ENCODE measurements at regions not wholly inside any gene's neighbourhood (a gene's known extent, or its start where the extent isn't known, plus 50 kb on each side); places are given as distances from the start of the nearest gene placed in this dataset.

DNA sequence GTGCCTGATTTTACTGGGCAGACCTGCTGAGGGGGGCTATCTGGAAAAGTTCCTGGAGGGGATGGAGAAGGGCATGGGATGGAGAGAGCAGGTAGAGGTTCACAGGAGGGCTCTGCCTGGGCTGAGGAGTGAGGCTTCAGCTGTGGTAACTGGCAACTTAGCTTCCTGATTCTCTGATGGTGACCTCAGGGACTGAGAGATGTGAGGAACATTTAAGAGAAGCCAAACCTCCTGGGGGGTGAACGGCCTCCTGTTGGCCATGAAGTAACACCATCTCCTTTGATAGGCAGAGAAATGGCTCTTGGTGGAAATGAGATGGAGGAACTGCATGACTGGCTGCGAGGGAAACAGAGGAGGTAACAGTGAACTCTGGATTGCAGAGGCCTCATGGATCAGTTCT, 97.3 kb upstream of the ROPN1 start:
- no peak overlapping the region for H3K4me3 ChIP-seq (ENCODE audit: low read depth, low read length)

DNA sequence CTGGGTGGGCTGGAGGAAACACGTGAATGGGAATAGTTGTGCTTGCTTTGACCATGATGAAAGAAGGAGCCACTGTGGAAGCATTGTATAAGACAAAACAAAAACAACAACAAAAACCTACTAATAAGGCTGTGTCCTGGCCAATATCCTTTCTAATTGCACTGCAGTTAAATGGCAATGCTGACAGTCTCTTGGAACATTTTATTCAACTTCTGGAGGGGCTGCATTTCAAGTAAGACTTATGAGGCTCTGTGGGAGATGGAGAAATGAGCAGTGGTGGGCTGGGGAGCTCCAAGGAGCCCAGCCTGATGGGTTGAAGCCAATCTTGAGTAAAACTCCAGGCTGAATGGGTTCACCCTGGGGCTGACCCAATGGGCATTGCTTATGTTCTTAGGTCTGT, 99.8 kb upstream of the ROPN1 start:
- no peak overlapping the region for H3K4me3 ChIP-seq (ENCODE audit: low read depth, low read length)

DNA sequence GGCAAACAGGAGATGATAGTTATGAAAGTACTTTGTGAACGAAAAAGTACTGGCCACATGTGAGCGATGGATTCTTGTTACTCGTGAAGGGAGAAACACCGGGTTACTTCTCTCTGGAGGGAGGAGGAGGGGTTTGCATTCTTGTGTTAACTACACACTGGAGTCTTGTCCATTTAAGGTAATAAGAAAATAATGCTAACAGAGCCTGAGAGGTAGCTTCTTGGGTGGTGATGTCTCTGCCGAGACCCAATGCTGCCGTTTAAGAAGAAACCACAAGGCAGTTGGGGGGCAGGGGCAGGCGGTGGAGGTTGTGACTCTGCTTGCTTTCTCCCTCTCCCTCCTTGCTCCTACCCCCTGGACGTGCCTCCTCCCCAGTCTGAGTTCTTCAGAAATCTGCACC, 100.9 kb upstream of the ROPN1 start:
- H3K4me3 ChIP-seq (ENCODE audit: low read depth, low read length) = no peak overlapping the region

DNA sequence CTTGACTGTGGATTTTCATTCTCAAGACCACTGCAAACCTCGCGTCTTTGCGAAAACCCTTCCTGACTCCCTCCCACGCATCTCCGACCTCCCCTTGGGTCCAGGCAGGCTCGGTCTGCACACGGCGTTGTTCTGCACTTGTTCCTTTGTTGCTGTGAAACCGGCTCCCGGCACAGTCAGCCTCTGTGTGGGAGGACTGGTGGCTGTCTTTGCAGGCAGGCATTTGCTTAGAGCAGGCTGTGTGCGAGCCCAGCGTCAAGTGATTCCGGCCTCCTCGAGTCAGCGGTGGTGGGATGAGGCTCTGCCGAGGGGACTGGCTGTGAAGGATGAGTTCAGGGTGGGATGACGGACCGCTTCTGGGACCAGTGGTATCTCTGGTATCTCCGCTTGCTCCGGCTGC, 102.6 kb upstream of the ROPN1 start:
- no peak overlapping the region for H3K4me3 ChIP-seq (ENCODE audit: low read depth, low read length)

DNA sequence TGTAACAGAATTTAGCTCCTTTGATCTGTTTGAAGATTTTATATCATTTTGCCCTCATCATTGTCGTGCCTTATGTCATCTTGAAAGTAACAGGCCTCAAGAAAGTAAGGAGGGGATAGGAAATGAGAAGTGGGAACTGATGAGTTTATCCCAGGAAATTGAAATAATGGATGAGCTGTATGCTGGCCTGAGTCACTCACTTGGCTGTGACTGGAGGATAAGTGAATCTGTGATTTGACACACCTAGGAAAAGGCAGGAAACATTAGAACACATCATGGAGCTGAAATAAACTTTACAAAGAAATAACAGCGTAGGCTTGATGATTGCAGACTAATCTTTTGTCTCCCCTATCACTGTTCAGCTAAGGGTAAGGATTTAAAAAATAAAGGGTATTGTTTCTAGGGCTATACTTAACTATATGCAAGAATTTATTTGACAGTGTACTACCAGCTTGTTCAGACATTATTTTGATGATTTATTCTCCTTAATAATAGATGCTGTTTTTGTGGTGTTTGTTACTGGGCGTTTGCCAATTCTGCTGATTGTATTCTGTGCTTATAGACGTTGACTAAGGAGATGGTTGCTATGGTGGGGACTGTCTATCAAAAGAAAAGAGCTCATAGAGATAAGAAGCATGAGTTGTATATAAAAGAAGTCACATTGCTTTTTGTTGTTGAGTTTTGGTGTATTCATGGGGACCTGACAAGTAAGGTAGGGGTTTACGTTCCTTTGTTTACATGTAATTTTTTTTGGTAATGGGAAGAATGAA, 105.6 kb upstream of the ROPN1 start:
- no peak overlapping the region for H3K4me3 ChIP-seq (ENCODE audit: low read depth, low read length)

DNA sequence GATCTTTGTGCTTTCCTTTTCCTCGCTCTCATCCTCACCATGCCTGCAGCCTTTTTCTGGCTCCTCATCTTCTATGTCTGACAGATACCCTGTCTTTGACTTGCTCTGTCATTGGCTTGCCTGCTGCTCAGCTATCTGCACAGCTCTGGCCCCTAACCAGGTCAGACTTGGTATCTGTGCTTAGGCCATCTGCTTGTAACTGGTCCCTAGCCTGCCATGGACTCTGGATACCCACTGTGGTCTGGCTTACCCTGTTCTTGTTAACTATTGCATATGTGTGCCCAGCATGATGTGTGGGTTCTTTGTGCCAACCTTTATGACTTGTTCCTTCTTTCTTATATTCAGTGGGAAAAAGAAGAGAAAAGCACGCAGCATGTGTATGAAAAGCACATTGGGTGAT, 109.7 kb upstream of the ROPN1 start:
- H3K4me3 ChIP-seq (ENCODE audit: low read depth, low read length) = no peak overlapping the region

DNA sequence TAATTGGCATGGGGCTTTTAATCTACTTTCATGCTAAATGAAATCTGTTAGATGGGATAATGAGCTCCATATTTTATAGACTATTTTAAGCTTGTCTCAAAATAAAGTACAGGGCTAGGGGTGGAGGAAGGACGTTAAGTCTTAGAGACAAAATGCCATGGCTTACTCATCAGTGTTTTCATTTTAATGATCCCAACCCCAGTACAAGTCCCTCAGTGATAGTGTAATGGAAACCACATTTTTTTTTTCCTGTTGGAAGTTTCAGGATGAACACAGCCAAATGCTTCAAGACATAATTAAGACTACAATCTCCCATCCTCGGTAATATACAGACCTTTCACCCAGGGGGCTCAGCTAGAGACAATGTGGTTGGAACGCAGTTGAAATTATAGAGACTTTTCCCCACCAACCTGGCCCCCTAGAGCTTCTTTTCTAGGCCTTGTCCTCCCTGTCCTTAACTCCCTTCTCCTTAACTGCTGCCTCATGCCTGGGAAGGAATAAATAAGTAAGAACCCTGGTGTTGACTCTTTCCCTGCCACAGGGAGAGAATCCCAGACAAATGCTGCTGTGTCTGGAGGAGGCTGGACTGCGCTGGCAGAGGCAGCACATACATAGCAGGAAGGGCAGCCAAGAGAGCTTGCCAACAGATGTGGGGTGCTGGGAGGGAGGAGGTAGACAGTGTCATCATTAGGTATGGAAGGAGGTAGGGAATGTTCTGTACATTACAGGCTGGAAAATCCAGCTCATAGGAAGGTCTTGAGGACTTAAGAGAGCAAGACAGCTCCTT, 115.4 kb upstream of the ROPN1 start:
- no peak overlapping the region for H3K4me3 ChIP-seq (ENCODE audit: low read depth, low read length)

DNA sequence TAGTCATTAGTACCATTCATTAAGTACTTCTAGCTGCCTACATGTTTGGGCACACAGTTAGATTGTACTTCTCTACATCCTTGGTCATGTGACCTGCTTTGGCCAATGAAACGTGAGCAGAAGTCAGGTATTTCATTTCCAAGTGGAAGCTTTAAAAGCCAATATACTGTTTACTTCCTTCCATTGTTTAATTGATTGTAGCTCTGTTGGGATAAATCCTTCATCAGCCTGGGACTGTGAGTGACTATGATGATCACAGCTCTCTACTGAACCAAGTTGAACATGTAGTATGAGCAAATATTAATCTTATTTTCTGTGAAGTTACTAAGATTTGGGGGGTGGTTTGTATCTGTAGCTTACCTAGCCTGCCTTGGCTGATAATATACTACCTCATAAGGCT, 116.5 kb upstream of the ROPN1 start:
- no peak overlapping the region for H3K4me3 ChIP-seq (ENCODE audit: low read depth, low read length)

DNA sequence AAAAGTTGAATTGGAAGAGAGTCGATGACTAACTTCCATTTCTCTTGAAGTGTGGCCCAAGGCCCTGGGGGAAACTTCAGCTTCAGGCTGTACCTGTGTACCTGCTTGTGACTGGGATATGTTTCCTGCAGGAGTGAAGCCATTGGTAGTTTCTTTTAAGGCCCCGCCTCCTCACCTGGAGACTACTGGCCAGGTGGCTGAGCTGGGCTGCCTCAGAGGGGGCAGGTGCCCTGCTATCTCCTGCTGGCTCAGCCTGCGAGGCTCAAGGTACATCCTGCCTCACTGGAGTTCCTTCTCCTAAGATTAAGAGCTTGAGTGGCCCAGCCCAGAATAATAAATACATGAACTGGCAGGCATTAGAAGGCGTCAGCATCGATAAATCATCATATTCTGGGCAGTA, 121.6 kb upstream of the ROPN1 start:
- H3K4me3 ChIP-seq (ENCODE audit: low read depth, low read length) = no peak overlapping the region

DNA sequence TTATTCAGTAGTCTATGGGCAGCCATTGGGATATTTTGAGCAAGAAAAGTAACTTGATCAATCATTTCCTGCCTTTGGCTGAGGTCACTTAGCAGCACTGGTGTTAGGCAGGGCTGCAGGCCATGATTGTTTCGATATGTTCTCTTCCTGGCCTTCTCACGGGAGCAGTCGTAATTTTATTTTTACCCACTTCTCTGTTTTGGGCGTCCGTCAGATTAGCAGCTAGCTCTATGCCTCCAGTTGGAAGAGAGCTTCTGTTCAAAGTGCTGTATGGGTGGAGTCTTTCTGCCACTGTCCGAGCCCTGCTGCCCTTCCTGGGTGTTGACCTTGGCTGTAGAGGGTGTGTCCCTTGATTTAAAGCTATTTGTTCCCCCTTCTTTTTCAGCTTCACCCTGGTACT, 123.4 kb upstream of the ROPN1 start:
- H3K4me3 ChIP-seq (ENCODE audit: low read depth, low read length) = no peak overlapping the region

DNA sequence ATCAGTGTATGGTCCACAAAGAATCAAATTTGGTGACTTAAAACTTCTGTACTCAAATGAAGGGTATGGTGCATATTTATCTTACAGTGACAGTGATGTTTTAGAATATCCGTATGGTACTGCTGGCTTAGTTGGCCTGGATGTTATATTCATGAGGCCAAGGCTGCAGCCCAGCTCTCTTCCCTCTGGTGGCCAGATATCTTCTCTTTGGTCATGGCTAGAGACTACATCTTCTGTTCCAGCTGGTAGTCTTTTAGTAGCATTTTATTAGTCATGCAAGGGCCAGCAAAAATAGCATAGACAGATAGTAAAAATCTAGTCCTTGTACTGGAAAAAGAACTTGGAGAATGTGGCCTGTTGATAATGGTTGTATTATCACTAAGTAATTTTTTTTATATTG, 124.0 kb upstream of the ROPN1 start:
- H3K4me3 ChIP-seq (ENCODE audit: low read depth, low read length) = no peak overlapping the region

DNA sequence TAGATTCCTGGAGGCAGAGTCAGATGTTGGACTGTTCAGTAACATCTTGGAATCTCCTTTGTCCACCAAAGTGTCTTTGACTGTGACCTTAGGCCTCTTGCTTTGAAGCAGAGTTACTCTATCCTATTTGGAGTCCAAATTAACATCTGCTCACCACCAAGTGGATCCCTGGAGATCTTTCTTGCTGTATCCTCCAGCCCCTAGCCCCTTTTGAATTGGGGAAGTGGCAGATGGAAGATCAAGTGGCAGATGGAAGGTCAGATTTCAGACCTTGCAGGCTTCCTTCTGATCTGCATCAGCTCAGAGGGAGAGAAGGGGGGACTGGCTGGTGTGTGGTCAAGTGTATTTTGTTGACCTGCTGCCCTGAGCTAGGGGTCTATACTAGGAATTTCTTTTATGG, 125.0 kb upstream of the ROPN1 start:
- H3K4me3 ChIP-seq (ENCODE audit: low read depth, low read length) = no peak overlapping the region

DNA sequence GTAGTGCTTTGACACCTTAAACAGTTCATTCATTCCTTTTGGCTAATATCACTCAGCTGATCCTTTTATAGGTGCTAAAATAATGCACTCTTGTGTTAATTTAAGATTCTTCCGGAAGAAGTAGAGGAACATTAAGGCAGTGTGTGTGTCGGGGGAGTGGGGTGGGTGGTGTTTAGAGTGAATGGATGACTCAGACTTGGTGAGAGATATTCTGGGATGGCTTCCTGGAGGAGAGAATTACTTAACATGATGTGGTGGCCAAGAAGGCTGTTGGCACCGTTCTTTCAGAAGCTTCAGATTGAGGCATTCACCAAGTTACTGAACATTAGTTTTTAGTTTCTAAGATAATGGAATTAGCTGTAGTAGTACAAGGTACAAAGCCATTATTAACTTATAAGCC, 125.6 kb upstream of the ROPN1 start:
- H3K4me3 ChIP-seq (ENCODE audit: low read depth, low read length) = no peak overlapping the region

DNA sequence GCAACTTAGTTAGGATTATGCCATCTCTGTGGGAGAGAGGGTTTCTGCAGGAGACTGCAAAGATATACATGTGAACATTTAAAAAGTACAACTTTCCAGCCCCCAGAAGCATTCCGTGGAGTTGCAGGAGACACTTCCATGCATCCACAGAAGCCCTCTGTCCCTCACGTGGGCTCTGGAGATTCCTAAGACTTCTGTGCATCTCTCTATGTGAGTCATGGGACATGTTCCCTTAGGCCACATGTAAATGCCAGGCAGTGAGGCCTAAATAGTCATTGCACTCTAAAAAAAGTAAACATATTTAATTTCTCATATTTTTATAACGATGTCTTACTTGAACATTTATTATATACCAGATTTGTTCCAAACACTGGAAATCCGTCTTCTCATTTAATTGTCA, 126.5 kb upstream of the ROPN1 start:
- H3K4me3 ChIP-seq (ENCODE audit: low read depth, low read length) = no peak overlapping the region

DNA sequence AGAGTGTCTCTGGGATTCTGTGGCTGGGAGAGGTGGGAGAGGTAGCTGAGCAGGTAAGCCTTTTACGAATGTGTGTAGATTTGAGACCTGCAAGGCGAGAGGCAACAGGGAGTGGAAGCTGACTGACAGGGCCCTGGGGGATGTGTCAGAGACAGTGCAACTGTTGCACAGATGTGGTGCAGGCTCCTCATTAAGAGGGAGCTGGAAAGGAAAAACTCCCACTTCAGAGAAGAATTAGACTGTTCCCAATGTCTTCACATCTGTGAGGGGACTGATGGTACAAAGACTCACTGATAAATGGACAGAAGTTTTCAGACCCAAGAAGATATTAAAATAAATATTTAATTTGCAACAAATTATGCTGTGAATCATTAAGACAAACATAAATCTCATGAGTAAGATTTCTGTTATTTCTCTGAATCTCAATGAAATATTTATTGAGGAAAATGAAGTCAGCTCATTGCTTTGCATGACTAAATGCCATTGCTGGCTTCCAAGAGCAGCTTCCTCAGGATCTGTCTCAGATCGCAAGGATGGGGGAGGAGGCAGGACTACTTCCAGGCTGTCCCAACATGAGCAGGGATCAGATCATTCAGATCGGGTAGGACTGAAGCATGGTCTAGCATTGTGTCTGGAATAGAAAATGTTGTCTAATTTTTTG, 127.3 kb upstream of the ROPN1 start:
- H3K4me3 ChIP-seq (ENCODE audit: low read depth, low read length) = no peak overlapping the region

DNA sequence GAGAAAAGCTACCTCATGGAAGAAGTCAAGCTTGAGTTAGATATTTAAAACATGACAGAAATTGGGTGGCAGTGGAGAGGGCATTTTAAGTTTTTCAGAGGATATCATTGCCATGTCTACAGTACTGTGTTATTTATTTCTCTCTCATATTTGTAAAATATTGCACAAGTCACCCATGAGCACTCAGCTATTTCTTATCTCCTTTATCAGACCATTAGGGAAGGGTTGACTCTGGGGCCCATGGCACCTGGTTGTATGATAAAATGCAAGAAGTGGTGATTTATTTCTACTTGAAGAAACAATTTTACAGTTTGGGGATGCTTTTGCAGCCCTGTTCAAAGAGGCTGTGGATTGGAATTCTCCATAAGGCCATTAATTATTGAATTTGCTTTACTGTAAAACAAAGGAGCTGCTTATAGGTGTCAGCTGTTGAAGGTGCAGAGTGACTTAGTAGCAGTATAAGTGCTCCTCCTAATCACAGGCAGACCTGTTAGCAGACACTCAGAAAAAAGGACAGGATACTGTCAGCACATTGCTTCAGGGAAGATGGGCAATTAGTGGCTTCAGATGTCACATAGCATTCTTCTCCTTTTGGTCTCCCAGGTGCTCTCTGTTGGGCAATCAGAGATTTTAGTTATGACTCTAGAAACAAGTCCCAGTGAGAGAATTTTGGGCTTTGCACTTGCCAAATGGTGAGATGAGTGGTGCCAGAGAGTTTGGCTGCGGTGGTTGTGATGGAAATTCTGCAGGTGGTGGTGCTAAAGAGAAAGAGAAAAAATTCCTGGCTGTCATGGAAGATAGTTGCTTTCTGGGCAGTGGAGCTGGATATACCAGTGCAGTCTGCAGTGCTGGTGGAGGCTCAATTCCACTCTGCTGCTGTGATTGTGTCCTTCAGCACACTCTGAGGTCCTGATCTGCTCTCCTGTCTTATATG, 129.7 kb upstream of the ROPN1 start:
- no peak overlapping the region for H3K4me3 ChIP-seq (ENCODE audit: low read depth, low read length)

DNA sequence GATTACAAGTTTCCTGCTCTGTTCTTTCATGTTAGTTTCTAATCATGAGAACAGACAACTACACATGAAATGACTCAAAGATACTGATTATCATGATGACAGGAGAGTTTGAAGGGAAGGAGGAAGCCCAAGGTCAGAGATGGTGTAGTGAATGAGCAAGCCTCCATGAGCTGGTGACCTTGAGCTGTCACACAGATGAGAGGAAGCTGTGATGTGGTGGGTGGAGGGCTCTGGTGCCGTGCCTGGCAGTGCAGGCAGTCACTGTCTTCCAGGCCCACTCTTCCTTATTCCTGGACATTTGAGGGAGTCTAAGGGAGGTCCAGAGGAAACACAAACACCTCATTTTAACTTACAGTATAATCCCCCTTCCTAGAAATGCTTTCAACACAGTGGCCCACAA, 133.4 kb upstream of the ROPN1 start:
- no peak overlapping the region for H3K4me3 ChIP-seq (ENCODE audit: low read depth, low read length)

DNA sequence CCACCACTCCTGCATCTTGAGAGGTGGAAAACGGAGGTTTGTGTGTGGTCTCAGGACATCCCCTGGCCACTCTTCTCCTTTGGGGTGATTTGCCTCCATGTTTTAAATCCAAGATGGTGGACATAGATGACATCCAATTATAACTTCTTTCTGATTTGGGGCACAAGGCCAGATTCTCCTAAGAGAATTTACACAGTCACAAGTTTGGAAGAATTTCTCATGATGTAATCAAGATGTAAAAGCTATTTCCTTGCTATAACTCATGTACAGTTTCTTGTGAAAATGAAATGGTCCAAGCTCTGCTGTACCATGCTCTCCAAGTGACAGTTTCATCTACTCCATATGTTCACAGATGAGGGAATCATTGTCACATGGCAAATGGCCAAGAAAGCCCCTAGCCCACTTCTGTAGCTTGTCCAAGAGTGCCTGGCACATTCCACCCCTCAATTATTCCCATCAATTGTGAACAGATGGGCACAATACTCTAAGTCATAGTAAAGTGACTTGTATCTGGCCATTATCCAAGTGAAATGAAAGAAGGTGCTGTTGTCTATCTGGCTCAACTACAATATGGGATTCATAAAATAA, 134.6 kb upstream of the ROPN1 start:
- H3K4me3 ChIP-seq (ENCODE audit: low read depth, low read length) = no peak overlapping the region

DNA sequence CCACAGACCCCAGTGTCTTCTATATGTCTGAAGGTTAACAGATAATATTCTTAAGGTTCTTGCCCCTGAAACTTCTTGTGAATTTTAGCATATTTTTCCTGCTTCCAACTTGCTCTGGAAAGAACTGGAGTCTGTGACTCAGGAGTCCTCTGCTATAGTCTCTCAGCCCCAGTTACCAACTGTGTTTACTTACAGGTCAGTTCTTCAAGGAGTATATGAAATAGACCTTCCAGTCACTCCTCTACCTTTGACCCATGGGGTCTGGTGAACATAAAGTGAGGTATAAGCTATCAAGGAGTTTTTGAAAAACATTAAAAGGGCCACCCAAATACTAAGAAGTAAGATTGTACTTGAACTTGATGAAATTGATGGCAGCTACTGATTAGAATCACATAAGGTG, 139.2 kb upstream of the ROPN1 start:
- H3K4me3 ChIP-seq (ENCODE audit: low read depth, low read length) = no peak overlapping the region

DNA sequence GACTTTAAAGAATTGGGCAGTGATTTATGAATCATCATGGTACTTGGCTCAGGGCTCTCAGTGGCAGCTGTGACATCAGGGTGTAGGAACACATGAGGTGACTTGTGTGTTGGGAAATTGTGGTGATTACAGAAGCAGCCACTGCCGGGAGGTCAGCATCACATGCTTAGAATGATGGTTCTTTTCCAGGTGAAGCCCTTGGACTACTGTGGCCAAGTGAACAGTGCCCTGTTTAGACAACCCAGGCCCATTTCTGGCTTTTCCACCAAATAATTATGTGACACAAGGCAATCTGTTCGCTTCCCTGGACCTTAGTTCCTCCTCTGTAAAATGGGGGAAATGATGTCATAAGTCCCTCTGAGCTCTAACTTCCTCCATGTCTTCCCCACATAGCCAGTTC, 139.7 kb upstream of the ROPN1 start:
- H3K4me3 ChIP-seq (ENCODE audit: low read depth, low read length) = no peak overlapping the region

DNA sequence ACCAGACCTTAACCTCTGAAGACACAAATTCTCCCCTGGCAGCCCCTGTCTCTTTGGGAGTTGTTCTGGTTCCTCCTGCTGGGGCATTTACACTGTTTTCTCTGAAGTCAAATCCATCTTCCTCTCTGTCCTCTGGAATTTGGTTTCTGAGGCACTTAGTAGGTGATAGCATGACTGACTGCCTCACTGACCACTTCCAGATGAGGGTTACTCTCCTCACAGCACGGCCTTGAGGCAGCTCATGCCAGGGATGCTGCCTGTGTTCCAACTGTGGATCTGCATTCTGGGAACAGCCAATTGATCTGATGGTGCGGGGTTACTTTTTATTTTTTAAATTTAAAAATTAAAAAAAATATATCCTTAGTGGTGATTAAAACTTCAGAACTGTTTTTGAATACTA, 140.9 kb upstream of the ROPN1 start:
- no peak overlapping the region for H3K4me3 ChIP-seq (ENCODE audit: low read depth, low read length)

All from iPS-11a (cell line).